ENCODE measurements at regions not wholly inside any gene's neighbourhood (a gene's known extent, or its start where the extent isn't known, plus 50 kb on each side); places are given as distances from the start of the nearest gene placed in this dataset.

GRCh38 chr22:49091451-49091850, 736.2 kb downstream of the BRD1 start:
- no peak overlapping the region for H3K27ac ChIP-seq
- no peaks in the 10 kb centered on the region for H3K36me3 ChIP-seq
- 74 to 87% methylated on average over 19 of the region's 19 CpGs for WGBS, 2 donors
- no peaks in the 10 kb centered on the region for H3K9me3 ChIP-seq
- no peak for DNase-seq
- H3K27me3 ChIP-seq = peaks cover 0 to 36% (median 0%) of the 10 kb centered on the region in 3 donors
- intact Hi-C loops (cut with DNase I) = no loop called here
- no peak overlapping the region for H3K4me3 ChIP-seq
- TF ChIP-seq EP300 (IDR thresholded peaks at IDR 0.05) (no peak), CTCF (IDR thresholded peaks at IDR 0.05) (no peak), POLR2AphosphoS5 (IDR thresholded peaks at IDR 0.05) (no peak), POLR2A (IDR thresholded peaks at IDR 0.05) (no peak)
- no peaks in the 10 kb centered on the region for H3K4me1 ChIP-seq

DNA sequence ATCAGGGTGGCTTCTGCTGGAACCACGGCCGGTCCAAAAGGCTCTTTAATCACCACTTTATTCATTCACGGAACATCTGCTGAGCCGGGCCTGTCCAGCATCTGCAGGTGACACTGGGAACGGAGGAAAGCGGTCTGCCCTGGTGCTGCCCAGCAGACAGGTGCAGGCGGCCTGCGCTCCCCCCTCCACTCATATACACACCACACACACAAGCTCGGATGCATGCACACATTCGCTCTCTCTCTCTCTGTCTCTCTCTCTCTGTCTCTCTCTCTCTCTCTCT, 736.9 kb downstream of the BRD1 start:
- H3K36me3 ChIP-seq = no peaks in the 10 kb centered on the region
- H3K9me3 ChIP-seq = no peaks in the 10 kb centered on the region
- H3K4me3 ChIP-seq = no peak overlapping the region
- H3K27ac ChIP-seq = no peak overlapping the region
- peaks cover 0 to 36% (median 0%) of the 10 kb centered on the region in 3 donors for H3K27me3 ChIP-seq
- no peak for TF ChIP-seq CTCF (IDR thresholded peaks at IDR 0.05)
- H3K4me1 ChIP-seq = no peaks in the 10 kb centered on the region
- intact Hi-C loops (cut with DNase I) = no loop called here
- DNase-seq = no peak
- WGBS, 2 donors = 77 to 80% methylated on average over 10 of the region's 10 CpGs

DNA sequence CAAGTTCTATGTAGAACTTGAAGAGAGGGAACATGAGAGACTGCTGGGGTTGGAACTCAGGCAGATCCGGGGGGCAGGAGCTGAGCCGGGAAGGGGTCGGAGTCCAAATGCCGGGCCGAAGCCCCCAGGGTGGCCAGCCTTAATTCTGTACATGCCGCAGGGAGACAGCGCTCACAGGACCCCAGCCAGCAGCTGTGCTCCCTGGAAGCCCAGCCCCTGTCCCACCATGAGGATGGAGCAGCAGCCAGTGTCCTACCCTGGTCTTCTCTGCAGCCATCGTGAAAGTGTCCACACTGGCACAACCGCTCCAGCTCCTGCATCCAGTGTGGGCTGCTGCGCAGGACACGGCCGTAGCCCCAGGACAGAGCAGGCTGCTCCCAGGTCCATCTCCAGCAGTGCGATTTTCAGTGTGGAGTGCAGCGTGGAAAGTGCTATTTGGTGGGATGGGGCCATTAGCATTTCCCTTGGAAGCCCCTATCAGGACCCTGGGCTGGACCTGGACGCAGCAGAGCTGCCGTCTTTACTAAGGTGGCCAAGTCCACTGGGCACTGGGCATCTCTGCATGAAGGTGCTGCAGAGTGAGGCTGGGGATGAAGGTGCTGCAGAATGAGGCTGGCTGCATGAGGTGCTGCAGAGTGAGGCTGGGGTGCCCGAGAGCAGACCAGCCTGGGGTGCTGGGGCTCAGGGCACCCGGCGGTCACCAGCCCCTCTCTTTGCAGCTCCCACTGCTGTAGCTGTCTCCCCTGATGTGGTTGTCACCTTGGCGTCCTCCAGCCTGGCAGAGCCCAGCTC, 737.4 kb downstream of the BRD1 start:
- DNase-seq = no peak
- WGBS, 2 donors = 87 to 91% methylated on average over 20 of the region's 20 CpGs
- Histone ChIP-seq H3K27ac (no peak overlapping the region), H3K27me3 (peaks cover 0 to 36% (median 0%) of the 10 kb centered on the region in 3 donors), H3K4me1 (no peaks in the 10 kb centered on the region), H3K4me3 (no peak overlapping the region), H3K36me3 (no peaks in the 10 kb centered on the region), H3K9me3 (no peaks in the 10 kb centered on the region)
- TF ChIP-seq CTCF (IDR thresholded peaks at IDR 0.05) (no peak), EP300 (IDR thresholded peaks at IDR 0.05) (no peak), POLR2AphosphoS5 (IDR thresholded peaks at IDR 0.05) (no peak), POLR2A (IDR thresholded peaks at IDR 0.05) (no peak)
- intact Hi-C loops (cut with DNase I) = no loop called here

- H3K9me3 ChIP-seq = no peaks in the 10 kb centered on the region
- no peak overlapping the region for H3K4me3 ChIP-seq
- peak; percentile 55 for DNase-seq
- H3K36me3 ChIP-seq = no peaks in the 10 kb centered on the region
- 80 to 81% methylated on average over 35 of the region's 35 CpGs for WGBS, 2 donors
- peaks cover 0 to 36% (median 0%) of the 10 kb centered on the region in 3 donors for H3K27me3 ChIP-seq
- TF ChIP-seq POLR2A (IDR thresholded peaks at IDR 0.05) (no peak), EP300 (IDR thresholded peaks at IDR 0.05) (no peak), CTCF (IDR thresholded peaks at IDR 0.05) (no peak), POLR2AphosphoS5 (IDR thresholded peaks at IDR 0.05) (no peak)
- H3K27ac ChIP-seq = no peak overlapping the region
- H3K4me1 ChIP-seq = no peaks in the 10 kb centered on the region
- intact Hi-C loops (cut with DNase I) = no loop called here
Measured at GRCh38 chr22:49088801-49089791, 738.6 kb downstream of the BRD1 start.
